ENCODE measurements at regions not wholly inside any gene's neighbourhood (a gene's known extent, or its start where the extent isn't known, plus 50 kb on each side); places are given as distances from the start of the nearest gene placed in this dataset.
A peak's percentile ranks its signal among the peaks of the same experiment; 100 is the strongest.
"Not testable (repeated sequence)": the region's sequence is repeated elsewhere in the genome, so short reads cannot be mapped to it uniquely, and the experiment has no call there.

GRCh38 chr13:24563087-24563486, 50.5 kb upstream of the PARP4 start:
- DNase-seq (ENCODE audit: low read depth in 4 of 4, low spot score in 2 of 4): no peak

DNA sequence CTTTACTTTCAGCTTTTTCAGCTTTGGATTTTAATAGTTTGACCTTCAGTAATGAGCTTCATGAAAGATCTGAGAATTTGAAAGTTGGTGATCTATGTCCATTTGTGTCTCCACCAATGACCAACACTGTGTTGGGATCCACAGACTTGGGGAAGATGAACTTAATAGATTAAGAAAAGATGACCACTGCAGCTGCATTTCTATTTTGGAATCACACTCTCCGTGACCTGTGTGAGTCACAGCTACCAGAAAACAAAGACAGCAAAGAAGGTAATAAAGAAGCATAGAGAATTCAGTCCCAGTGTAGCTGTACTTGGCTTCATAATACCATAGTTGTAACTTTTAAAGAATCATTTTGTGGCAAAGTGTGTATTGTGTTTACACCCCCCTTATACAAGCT, 51.4 kb upstream of the PARP4 start:
- not testable (repeated sequence) for DNase-seq (ENCODE audit: low read depth in 4 of 4, low spot score in 2 of 4)

GRCh38 chr13:24564881-24565280, 52.3 kb upstream of the PARP4 start:
- no peak for DNase-seq (ENCODE audit: low read depth in 4 of 4, low spot score in 2 of 4)

DNA sequence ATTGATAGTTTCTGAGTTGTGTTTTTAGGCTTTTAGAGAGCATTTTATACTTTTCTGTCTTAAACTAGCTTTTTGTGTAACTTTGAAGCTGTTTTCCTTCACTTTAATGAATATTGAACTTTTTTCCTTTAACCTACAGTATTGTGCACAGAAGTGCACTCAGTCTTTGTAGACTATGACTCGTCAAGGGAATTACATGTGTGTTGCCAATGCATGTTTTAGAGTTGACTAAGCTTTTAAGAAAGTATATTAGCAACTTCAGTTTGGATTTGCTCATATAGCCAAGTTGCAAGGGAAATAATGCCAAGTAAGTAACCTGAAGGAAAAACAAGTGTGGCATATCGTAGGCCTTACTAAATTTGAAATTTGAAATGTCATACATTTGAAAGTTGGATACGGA, 55.0 kb upstream of the PARP4 start:
- DNase-seq (ENCODE audit: low read depth in 4 of 4, low spot score in 2 of 4): not testable (repeated sequence)

DNA sequence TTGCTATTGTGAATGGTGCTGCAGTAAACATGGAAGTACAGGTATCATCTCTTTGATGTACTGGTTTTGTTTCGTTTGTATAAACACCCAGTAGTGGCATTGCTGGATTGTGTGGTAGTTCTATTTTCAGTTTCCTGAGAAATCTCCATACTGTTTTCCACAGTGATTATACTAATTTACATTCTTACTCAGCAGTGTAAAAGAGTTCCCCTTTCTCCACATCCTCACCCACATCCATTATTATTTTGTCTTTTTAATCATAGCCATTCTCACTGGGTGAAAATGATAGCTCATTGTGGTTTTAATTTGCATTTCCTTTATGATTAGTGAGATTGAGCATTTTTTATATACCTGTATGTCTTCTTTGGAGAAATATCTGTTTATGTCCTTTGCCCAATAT, 62.3 kb upstream of the PARP4 start:
- DNase-seq (ENCODE audit: low read depth in 4 of 4, low spot score in 2 of 4): no peak

DNA sequence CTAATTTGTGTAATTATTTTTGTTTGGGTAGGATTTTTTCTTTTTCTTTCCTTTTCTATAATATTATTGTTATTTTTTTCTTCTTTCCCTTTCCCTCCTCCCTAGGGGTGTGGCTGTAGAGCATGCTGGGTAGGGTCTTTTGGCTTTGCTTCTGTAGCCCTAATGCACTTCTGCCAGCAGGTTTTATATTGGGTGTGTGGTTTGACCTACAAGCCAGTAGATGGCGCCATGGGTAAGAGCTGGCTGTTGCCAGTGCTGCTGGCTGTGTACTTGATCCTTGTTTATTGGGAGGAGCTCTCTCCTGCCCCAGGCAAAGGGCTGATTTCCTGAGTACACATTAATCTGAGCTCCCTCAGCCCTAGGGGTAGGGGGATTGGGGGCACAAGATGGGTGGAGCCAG, 67.7 kb upstream of the PARP4 start:
- peak in 3 of 4 donors; percentile 4 to 27 (median 18) for DNase-seq (ENCODE audit: low read depth in 4 of 4, low spot score in 2 of 4)

DNA sequence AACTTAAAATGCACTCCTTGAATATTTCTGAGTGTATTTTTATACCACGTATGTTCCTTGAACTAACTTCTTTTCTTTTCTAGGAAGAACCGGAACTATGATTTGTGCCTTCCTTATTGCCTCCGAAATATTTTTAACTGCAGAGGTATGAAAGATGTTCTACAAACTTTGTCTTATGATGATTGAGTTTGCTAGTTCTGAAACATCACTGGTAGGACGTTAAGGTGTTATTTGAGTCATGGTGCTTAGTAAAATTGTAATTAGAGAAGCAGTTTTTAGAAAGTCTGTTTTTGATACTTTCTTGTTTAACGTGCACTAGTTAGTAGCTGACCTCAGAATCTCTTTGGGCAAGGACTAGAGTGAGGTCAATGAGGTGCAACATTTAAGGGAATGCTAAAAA, 69.0 kb upstream of the PARP4 start:
- DNase-seq (ENCODE audit: low read depth in 4 of 4, low spot score in 2 of 4): not testable (repeated sequence)

- DNase-seq (ENCODE audit: low read depth in 4 of 4, low spot score in 2 of 4): not testable (repeated sequence)
These were observed 79.1 kb upstream of the PARP4 start for GRCh38 chr13:24591697-24592096.

GRCh38 chr13:24597906-24598670, 82.1 kb upstream of the ATP12A start:
- DNase-seq (ENCODE audit: low read depth in 4 of 4, low spot score in 2 of 4): not testable (repeated sequence)

- not testable (repeated sequence) for DNase-seq (ENCODE audit: low read depth in 4 of 4, low spot score in 2 of 4)
These were observed 81.0 kb upstream of the ATP12A start for GRCh38 chr13:24599019-24599791.

DNA sequence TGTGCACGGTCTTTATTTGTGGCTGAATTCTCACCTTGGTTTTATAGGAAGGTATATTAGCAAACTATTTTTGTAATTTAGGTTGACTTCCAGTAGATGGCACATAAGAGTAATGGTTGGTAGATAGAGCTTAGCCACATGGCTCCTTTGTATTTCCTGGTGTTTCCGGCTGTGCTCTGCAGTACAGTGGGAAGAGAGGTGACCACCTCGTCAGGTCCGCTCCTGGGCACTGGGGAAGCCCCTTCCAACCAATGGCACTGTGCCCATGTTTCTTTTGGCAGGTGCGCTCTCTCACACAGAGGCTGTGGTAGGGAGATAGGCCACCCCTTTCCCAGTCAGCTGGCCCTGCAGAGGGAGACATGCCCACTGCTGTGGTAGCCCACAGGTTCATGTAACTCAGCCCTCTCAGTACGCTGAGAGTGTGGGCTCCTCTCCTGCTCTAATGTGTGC, 74.3 kb upstream of the ATP12A start:
- no peak for DNase-seq (ENCODE audit: low read depth in 4 of 4, low spot score in 2 of 4)

DNA sequence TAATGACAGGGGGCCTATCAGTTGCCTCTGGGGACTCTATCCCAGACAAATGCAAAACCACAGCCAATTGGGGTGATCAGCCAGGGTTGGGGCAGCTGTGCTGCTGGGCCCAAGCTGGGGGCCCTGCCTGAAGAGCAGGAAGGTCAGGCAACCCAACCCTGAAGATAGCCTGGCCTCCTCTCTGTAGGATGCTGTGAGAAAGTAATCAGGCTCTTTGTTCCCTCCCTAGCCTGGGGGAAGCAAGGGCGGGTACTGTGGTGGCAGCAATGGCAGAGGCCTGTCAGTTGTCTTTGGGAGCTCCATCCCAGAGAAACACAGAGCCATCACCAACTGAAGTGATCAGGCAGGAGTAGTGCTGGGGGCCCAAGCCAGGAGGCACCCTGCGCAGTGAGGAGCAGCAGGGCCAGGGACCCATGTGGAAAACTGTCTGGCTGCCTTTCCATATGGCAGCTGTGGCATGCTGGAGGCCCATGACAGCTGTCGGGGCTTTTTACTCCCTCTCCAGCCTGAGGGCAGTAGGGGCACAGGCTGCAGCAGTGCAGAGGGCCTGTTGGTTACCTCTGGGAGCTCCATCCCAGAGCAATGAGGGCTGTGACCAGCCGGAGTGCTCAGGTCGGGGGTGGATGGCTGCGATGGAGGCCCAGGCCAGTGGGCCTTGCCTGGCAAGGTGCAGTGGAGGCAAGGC, 73.6 kb upstream of the ATP12A start:
- DNase-seq (ENCODE audit: low read depth in 4 of 4, low spot score in 2 of 4): no peak

GRCh38 chr13:24610956-24611355, 69.3 kb upstream of the ATP12A start:
- DNase-seq (ENCODE audit: low read depth in 4 of 4, low spot score in 2 of 4): no peak

DNA sequence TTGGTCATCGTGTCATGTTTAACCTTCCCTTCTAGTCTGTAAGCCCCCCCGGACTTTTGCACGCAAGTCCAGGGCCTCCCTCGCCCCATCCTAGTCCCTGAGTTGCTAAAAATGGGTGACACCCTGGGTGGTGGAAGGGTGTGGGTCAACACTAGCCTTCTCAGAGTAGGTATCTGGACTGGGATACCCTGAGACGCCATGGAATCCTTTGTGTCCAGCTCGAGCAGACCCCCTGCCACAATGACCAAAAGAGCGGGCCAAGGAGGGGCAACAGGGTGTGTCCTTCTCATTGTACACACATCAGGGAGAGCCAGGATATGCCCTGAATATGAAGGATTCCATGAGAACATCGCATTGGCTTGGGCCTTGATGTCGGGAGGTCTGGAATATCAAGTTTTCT, 67.5 kb upstream of the ATP12A start:
- DNase-seq (ENCODE audit: low read depth in 4 of 4, low spot score in 2 of 4): no peak

- DNase-seq (ENCODE audit: low read depth in 4 of 4, low spot score in 2 of 4): no peak
These were observed 67.1 kb upstream of the ATP12A start for GRCh38 chr13:24613128-24613527.

GRCh38 chr13:24613755-24614154, 66.5 kb upstream of the ATP12A start:
- no peak for DNase-seq (ENCODE audit: low read depth in 4 of 4, low spot score in 2 of 4)

GRCh38 chr13:24614306-24615080, 65.7 kb upstream of the ATP12A start:
- no peak for DNase-seq (ENCODE audit: low read depth in 4 of 4, low spot score in 2 of 4)

GRCh38 chr13:24615114-24615513, 65.1 kb upstream of the ATP12A start:
- DNase-seq (ENCODE audit: low read depth in 4 of 4, low spot score in 2 of 4): no peak

DNA sequence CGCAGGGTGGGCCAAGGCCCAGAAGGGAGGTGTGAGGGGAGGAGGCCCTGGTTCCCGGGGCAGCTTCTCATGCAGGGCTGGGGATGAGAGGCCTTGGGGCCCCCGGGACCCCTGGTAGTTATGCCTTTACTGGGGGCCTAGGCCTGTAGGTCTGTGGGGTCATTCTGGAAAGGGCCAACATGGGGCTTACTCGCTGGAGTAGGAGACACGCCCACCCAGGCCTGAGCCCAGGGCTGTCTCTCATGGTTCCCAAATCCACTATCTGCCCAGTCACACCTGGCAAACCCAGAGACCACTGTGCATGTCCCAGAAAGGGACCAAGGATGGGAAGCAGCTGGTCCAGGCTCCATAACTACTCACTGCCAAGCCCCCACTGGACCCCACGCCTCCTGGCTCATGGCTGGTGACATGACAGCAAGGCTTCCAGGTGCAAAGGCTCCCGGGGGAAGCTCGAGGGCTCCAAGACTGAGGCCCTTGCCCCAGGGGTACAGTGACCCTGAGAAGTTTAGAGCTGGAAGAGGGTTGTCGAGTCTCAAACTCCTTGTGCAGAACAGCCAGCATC, 64.2 kb upstream of the ATP12A start:
- DNase-seq (ENCODE audit: low read depth in 4 of 4, low spot score in 2 of 4): no peak

DNA sequence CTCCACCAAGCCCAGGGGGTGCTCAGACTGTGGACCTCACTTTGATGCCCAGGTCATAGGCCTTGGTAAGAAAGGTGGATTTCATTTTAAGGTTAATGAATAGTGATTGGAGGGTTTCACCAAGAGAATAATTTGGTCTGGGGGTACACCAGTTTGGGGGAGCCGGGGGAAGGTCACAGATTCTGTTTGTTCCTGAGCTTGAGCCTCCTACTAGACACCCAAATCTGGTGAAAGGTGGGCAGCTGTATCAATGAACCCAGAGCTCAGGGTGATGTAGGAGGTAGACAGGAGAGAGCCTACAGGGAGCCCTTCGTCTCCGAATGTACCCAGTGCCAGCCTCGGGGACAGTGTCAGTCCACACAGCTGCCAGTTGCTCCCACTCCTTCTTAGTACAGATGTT, 63.7 kb upstream of the ATP12A start:
- DNase-seq (ENCODE audit: low read depth in 4 of 4, low spot score in 2 of 4): no peak
